ENCODE measurements at regions not wholly inside any gene's neighbourhood (a gene's known extent, or its start where the extent isn't known, plus 50 kb on each side); places are given as distances from the start of the nearest gene placed in this dataset.

DNA sequence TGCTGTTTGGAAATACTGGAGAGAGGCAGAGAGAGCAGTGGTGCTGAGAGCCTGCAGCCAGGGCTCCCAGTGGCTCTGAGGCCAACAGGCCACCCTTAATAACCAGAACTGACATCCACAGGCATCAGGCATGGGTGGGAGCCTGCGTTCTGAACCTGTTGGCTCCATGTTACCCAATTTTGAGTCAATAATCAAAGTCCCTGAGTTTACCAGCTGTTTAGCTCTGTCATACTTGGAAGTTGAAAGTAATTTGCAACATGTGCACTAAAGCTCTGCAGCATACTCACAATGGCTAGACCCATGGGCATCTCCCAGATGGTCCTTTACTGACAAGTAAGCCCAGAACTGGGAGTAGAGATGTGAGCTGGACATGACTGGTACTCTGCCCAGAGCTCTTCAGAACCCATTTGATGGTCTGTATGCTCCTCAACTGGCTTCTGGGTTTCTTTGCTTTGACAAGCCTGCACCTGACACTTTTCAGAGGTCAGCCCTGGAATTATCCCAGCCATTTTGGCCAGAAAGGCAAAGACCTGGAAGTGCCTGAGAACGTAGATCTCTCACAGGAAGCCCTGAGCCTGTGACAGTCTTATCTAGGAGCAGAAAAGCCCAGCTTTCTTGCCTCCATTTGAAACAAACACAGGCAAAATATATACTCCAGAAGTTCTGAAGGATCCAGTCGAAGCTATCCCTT lies 122.4 kb upstream of the CITED2 start:
- TF ChIP-seq CTCF (conservative IDR thresholded peaks at IDR 0.05; ENCODE audit: low read depth, low read length) = no peak
- no peak for DNase-seq (ENCODE audit: low read depth)
- H3K4me3 ChIP-seq (ENCODE audit: low read length) = no peak overlapping the region

- TF ChIP-seq CTCF (conservative IDR thresholded peaks at IDR 0.05; ENCODE audit: low read depth, low read length) = no peak
- no peak overlapping the region for H3K4me3 ChIP-seq (ENCODE audit: low read length)
- DNase-seq (ENCODE audit: low read depth) = no peak
Measured at GRCh38 chr6:139494376-139494990, 120.0 kb upstream of the CITED2 start.

GRCh38 chr6:139490482-139490881 lies 116.0 kb upstream of the CITED2 start:
- no peak overlapping the region for H3K4me3 ChIP-seq (ENCODE audit: low read length)
- no peak for DNase-seq (ENCODE audit: low read depth)
- TF ChIP-seq CTCF (conservative IDR thresholded peaks at IDR 0.05; ENCODE audit: low read depth, low read length) = no peak

DNA sequence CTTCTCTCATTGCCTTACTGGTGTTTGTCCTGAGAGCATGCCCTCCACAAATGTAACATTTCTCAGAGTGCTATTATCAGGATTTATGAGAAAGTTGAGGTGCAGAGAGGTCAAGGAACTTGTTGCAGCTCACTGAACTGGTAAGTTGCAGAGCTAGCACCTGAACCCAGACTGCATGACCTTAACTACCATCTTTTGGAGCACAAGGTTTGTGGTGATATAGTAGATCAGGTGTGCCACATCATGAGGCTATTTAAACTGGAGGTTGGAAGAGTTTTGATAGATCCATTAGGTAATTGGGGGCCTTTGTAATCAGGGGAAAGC lies 112.0 kb upstream of the CITED2 start:
- no peak for DNase-seq (ENCODE audit: low read depth)
- TF ChIP-seq CTCF (conservative IDR thresholded peaks at IDR 0.05; ENCODE audit: low read depth, low read length) = no peak
- no peak overlapping the region for H3K4me3 ChIP-seq (ENCODE audit: low read length)

DNA sequence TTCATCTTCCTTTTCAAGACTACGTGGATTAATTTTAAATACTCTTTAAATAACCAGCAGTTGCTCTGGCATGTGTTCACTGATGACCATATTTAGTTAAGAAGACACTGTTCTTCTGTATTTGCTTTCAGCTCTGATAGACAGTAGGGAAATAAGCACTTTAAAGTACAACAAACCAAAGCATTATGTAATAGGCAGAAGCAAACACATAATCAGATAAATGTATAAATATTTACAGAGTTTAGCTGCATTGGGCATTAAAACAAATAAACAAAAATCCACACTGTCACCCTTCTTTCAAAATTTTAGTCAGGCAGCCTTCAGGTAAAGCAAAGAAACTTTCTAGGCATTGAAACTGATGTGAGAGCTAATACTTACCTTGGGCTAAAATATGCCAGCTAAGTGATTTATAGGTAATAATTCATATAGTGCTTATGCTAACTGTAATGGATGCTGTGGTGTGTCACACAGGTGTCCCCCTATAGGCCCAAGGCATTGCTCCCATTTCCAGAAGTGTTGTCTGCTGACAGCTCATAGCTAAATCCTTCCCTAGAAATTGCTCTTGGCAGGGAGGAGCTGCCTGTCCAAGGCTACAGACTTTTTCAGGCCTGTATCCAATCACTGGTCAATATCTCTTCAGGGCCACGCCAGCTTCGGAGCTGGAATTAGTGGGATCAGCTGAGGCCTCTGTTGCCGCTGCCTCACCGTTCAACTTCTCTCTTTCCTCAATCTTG lies 111.5 kb upstream of the CITED2 start:
- no peak overlapping the region for H3K4me3 ChIP-seq (ENCODE audit: low read length)
- no peak for TF ChIP-seq CTCF (conservative IDR thresholded peaks at IDR 0.05; ENCODE audit: low read depth, low read length)
- no peak for DNase-seq (ENCODE audit: low read depth)

DNA sequence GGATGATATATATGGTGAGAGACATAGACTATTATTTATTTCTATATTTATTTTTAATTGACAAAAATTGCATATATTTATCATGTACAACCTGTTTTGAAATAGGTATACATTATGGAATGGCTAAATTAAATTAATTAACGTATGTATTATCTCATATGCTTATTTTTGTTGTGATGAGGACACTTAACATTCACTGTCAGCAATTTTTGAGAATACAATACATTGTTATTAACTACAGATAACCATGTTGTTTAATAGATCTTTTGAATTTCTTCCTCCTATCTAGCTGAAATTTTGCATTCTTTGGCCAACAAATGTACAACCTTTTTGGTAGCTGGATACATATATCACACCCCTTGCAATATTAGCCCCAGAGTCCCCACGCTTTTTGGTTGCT lies 110.7 kb upstream of the CITED2 start:
- TF ChIP-seq CTCF (conservative IDR thresholded peaks at IDR 0.05; ENCODE audit: low read depth, low read length) = no peak
- no peak overlapping the region for H3K4me3 ChIP-seq (ENCODE audit: low read length)
- no peak for DNase-seq (ENCODE audit: low read depth)

DNA sequence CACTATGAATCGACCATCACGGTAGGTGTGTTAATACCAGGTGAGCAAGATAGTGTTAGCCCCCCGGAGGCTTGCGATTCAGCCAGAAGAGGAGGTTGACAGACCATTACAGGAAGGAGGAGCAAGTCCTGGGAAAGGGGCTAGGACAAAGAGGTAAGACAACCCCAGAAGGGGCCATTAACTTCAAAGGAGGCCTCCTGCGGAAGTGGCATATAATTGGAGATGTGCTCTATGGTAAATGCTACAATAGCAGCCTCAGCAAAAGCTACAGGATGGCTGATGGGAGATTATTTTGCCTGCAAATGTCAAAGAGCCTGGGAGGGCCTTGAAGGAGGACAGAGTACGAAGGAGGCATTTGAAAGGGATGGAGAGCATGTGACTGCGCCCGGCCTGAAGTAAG lies 108.6 kb upstream of the CITED2 start:
- TF ChIP-seq CTCF (conservative IDR thresholded peaks at IDR 0.05; ENCODE audit: low read depth, low read length) = no peak
- no peak overlapping the region for H3K4me3 ChIP-seq (ENCODE audit: low read length)
- no peak for DNase-seq (ENCODE audit: low read depth)
